ENCODE measurements at regions not wholly inside any gene's neighbourhood (a gene's known extent, or its start where the extent isn't known, plus 50 kb on each side); places are given as distances from the start of the nearest gene placed in this dataset.

GRCh38 chrX:139234898-139235297 is 295.6 kb upstream of the F9 start:
- DNase-seq: no peak
- intact Hi-C loops (cut with DNase I): no loop called here
- H3K27ac ChIP-seq: no peak overlapping the region
- no peaks in the 10 kb centered on the region for H3K27me3 ChIP-seq
- no peak overlapping the region for H3K4me3 ChIP-seq
- no peaks in the 10 kb centered on the region for H3K9me3 ChIP-seq
- no peak for TF ChIP-seq CTCF (IDR thresholded peaks at IDR 0.05)
- no peak for TF ChIP-seq POLR2A (IDR thresholded peaks at IDR 0.05)
- WGBS, 2 donors: 85 to 93% methylated on average over 3 of the region's 3 CpGs
- no peaks in the 10 kb centered on the region for H3K4me1 ChIP-seq
- no peaks in the 10 kb centered on the region for H3K36me3 ChIP-seq

DNA sequence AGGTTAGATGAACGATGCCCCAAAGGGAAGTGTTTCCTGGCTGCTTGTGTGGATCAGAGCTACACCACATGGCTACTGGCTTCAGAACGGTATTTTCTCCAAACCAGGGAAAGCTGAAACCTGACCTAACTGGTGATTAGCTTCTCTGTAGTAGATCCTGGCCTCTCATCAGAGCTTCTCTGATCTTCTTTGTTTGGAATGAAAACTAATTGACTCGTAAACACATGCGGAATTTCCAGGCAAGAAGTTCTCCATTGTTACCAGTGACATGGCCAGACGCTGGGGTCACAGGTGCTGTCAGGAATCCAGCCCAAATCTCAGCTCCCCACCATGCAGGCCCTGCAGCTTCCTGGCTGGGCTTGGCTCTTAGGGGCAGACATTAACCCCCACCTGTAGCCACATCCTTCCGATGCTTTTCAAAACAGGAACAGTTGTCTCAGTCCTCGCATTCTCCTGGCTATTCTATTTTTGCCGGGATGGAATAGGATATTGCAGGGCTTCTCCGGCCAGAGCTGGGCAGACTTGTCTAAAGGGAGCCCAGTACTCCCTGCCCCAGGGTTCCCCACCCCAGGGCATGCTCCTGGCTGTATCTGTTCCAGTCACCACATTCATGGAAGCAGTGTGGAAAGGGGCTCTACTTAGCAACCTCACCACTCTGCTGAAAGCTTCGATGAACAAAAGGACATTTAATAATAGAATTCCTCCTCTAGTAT is 305.4 kb upstream of the F9 start:
- intact Hi-C loops (cut with DNase I): no loop called here
- DNase-seq: no peak
- H3K27ac ChIP-seq: no peak overlapping the region
- no peaks in the 10 kb centered on the region for H3K9me3 ChIP-seq
- H3K4me3 ChIP-seq: no peak overlapping the region
- no peak for TF ChIP-seq CTCF (IDR thresholded peaks at IDR 0.05)
- no peak for TF ChIP-seq POLR2A (IDR thresholded peaks at IDR 0.05)
- no peaks in the 10 kb centered on the region for H3K36me3 ChIP-seq
- no peaks in the 10 kb centered on the region for H3K4me1 ChIP-seq
- no peaks in the 10 kb centered on the region for H3K27me3 ChIP-seq
- 40 to 58% methylated on average over 1 to 7 of the region's 10 CpGs for WGBS, 2 donors

DNA sequence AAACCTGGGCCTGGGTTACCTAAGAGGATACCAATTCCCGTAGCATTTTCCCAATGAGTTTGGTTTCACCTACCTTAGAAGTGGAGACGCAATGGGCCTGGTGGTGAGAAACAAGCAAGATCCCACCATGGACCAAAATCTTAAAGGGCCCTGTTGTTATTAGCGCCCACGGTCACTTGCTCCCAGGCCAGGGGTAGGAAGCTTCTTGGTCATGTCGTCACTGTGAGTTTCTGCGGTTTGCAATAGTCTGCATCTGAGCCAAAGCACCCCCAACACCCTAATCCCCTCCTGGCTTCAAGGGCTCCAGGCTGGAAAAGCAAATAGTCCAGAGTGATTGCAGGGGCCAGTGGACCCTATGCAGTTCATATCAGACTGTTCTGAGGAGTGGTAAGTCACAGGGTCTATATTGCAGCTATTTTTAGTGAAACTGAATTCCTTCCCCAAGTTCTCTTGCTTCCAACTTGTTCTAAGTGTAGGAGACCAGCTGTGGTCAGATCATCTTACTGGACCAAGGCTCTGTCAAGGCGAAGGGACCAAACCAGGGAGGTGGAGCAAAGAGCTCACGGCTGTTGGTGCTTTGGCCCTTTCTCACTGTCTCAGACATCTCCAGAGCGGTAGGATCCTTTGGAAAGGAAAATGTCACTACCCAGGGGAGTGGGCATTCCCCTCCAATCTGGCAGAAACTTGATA is 307.9 kb upstream of the F9 start:
- no peaks in the 10 kb centered on the region for H3K9me3 ChIP-seq
- intact Hi-C loops (cut with DNase I): no loop called here
- DNase-seq: no peak
- no peaks in the 10 kb centered on the region for H3K36me3 ChIP-seq
- no peaks in the 10 kb centered on the region for H3K4me1 ChIP-seq
- H3K4me3 ChIP-seq: no peak overlapping the region
- TF ChIP-seq CTCF (IDR thresholded peaks at IDR 0.05): no peak
- TF ChIP-seq POLR2A (IDR thresholded peaks at IDR 0.05): no peak
- 74 to 100% methylated on average over 4 to 8 of the region's 9 CpGs for WGBS, 2 donors
- H3K27me3 ChIP-seq: no peaks in the 10 kb centered on the region
- no peak overlapping the region for H3K27ac ChIP-seq

DNA sequence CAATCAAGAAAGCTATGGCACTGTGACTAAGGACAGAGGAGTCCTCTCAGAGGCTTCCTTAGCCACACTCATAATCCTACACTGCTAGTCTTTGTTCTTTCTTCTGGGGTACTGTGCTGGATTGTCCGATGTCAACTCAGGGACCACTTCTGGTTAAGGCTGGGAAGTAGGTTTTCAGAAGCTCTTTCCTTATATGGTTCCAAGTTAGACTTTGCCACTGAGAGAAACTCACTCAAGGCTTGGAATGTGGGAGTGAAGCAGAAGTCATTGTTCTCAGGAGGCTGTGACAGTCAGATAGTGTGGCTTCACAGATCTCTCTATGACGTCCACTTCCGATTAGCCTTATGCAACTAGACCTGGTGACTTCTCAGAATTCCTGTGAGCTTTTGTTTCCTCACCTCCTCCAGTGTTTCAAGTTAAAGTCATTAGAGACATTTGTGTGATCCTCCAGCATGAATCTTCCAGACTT is 317.3 kb upstream of the F9 start:
- H3K36me3 ChIP-seq: no peaks in the 10 kb centered on the region
- no peak overlapping the region for H3K4me3 ChIP-seq
- H3K27me3 ChIP-seq: no peaks in the 10 kb centered on the region
- intact Hi-C loops (cut with DNase I): no loop called here
- H3K9me3 ChIP-seq: no peaks in the 10 kb centered on the region
- H3K4me1 ChIP-seq: no peaks in the 10 kb centered on the region
- no peak for DNase-seq
- whole genome bisulfite sequencing, 2 donors: 81 to 93% methylated on average over 2 to 3 of the region's 3 CpGs
- no peak overlapping the region for H3K27ac ChIP-seq
- TF ChIP-seq CTCF (IDR thresholded peaks at IDR 0.05) (no peak), POLR2A (IDR thresholded peaks at IDR 0.05) (no peak)

DNA sequence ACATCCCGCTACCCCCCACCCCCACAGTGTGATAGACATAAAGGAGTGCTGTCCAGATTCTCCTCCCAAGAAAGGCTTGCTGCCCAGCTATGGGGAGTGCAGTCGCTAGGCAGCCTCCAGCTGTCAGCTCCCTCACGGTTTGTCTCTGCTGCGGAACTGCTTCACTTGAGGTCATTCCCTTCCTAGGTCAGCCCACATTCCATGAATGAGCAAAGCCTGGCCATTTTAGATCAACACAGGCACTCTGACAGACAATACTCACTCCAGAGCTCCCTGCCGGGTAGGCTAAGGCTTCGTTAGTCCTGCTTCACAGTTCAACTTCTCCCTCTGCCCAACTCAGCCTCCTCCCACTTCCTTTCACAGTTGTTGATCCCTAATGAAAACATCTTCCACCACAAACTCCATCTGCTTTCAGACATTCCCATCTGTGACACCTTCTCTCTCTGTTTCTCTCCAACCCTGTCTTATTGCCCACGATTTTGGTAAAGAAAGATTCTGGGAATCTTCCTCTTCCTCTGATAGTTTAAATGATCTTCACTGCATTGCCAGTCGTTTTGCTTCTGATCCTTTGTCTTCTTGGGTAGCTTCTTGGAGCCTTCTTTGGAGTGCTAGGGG is 318.9 kb upstream of the F9 start:
- Histone ChIP-seq H3K9me3 (no peaks in the 10 kb centered on the region), H3K36me3 (no peaks in the 10 kb centered on the region), H3K4me3 (no peak overlapping the region), H3K4me1 (no peaks in the 10 kb centered on the region), H3K27ac (no peak overlapping the region), H3K27me3 (peaks cover 0 to 4% (median 0%) of the 10 kb centered on the region in 4 donors)
- intact Hi-C loops (cut with DNase I): no loop called here
- WGBS, 2 donors: 22 to 26% methylated on average over 7 to 8 of the region's 8 CpGs
- TF ChIP-seq CTCF (IDR thresholded peaks at IDR 0.05) (no peak), POLR2A (IDR thresholded peaks at IDR 0.05) (no peak)
- DNase-seq: no peak

All from esophagus squamous epithelium (tissue), 5 donors.